ENCODE measurements at regions not wholly inside any gene's neighbourhood (a gene's known extent, or its start where the extent isn't known, plus 50 kb on each side); places are given as distances from the start of the nearest gene placed in this dataset.

DNA sequence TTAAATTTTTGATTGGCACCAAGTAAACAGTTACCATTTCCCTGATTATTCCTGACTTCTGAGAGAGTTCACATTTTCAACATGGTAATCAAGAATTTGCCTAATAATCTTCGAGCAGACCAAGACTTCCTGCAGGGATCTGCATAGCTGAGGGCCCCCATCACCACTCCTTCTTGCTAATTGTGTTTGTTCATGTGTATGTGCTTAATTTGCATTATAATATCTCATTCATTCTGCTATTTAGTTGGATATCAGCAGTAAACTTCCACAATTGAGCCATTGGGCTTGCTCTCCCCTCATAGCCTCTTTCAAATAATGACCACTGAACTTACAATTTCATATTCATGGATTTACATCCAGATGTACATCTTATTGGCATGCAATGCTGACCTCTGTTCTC is 292.5 kb downstream of the SPATA18 start:
- TF ChIP-seq POLR2AphosphoS5 (IDR thresholded peaks at IDR 0.05) = no peak
- TF ChIP-seq, protein P1, sequence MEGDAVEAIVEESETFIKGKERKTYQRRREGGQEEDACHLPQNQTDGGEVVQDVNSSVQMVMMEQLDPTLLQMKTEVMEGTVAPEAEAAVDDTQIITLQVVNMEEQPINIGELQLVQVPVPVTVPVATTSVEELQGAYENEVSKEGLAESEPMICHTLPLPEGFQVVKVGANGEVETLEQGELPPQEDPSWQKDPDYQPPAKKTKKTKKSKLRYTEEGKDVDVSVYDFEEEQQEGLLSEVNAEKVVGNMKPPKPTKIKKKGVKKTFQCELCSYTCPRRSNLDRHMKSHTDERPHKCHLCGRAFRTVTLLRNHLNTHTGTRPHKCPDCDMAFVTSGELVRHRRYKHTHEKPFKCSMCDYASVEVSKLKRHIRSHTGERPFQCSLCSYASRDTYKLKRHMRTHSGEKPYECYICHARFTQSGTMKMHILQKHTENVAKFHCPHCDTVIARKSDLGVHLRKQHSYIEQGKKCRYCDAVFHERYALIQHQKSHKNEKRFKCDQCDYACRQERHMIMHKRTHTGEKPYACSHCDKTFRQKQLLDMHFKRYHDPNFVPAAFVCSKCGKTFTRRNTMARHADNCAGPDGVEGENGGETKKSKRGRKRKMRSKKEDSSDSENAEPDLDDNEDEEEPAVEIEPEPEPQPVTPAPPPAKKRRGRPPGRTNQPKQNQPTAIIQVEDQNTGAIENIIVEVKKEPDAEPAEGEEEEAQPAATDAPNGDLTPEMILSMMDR (IDR thresholded peaks at IDR 0.05) = no peak
- TF ChIP-seq EP300 (IDR thresholded peaks at IDR 0.05) = no peak
- TF ChIP-seq POLR2A (IDR thresholded peaks at IDR 0.05) = no peak

All from suprapubic skin (tissue), 4 donors.